NOMO-1 (cell line): ENCODE measurements at regions not wholly inside any gene's neighbourhood (a gene's known extent, or its start where the extent isn't known, plus 50 kb on each side); places are given as distances from the start of the nearest gene placed in this dataset.
"Not testable (repeated sequence)": the region's sequence is repeated elsewhere in the genome, so short reads cannot be mapped to it uniquely, and the experiment has no call there.

ENCODE experiments used
- DNase-seq, 2 experiments: peaks; one replicate each; lab custom pipeline; 2025; ENCODE audit not compliant: unreplicated experiment in 2 of 2; lab: John Stamatoyannopoulos, UW

DNA sequence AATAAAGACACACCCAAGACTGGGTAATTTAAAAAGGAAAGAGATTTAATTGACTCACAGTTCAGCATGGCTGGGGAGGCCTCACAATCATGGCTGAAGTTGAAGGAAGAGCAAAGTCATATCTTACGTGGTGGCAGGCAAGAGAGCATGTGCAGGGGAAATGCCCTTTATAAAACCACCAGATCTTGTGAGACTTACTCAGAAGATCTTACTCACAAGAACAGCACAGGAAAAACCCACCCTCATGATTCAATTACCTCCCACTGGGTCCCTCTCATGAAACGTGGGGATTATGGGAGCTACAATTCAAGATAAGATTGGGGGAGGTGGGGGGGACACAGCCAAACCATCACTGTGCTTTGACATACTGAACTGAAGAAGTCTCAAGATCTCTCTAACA lies 800.0 kb downstream of the TENT5A start:
- DNase-seq = not testable (repeated sequence)

DNA sequence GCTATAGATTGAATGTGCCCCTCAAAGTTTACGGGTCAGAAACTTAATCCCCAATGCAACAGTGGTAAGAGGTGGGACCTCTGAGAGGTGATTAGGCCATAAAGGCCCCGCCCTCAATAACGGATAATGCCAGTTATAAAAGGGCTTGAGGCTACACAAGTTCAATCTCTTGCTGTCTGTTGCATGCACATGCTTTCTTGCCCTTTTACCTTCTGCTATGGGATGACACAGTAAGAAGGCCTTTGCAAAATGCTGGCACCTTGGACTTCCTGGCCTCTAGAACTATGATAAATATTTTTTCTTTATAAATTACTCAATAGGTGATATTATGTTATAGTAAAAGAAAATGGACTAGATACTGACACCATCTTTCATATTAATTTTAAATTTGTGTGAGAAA lies 806.1 kb downstream of the TENT5A start:
- DNase-seq = no peak

DNA sequence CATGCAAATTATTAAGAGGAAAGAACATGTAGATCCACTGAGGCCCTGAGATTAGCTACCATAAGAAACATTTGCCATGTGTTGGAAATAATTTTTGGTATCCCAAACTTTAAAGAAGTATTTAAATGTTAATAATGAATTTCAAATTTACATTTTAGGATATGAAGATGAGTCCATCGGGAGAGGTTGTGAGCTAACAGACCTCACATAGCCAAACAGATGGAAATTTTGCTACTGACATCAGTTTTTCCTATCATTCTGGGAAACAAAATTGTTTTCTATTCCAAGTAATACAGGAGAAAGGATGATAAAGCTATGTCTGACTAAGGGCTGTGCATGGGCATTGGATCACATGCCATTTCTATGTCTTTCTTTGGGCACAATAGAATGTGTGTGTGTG lies 809.6 kb downstream of the TENT5A start:
- no peak for DNase-seq

DNA sequence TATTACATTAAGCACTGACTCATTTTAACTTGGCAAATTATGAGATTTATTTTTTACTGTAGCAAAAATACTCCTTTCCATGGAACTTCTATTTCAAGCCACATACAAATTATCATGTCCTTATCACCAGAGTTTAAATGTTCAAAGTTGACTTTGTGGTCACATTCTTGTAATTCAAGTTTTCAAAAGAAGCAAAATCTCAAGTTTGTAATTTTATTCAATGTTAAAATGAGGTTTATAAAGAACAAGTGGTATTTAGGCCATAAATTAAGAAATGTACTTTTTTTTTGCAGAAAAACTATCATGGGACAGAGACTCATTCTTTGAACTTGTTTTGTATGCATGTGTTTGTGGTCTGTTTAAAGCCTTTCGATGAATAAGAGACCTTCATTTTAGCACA lies 811.5 kb downstream of the TENT5A start:
- no peak for DNase-seq

DNA sequence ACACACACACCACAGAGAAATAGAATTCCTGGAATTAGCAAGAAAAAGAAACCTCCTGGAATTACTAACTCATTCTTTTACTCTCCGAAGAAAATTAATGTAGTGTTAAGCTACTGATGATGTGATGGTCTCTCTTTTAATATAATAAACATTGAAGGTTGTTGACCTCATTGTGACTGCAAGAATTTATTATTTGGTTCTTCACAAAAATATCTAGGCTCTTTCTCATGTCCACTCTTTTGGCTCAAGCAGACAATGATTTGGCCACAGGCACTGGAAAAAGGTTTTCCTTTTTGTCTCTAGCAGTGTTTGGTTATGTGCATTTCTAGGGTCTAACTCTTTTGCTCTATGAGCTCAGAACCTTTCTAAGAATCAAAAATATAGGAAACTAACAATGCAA lies 811.9 kb downstream of the TENT5A start:
- DNase-seq = no peak

DNA sequence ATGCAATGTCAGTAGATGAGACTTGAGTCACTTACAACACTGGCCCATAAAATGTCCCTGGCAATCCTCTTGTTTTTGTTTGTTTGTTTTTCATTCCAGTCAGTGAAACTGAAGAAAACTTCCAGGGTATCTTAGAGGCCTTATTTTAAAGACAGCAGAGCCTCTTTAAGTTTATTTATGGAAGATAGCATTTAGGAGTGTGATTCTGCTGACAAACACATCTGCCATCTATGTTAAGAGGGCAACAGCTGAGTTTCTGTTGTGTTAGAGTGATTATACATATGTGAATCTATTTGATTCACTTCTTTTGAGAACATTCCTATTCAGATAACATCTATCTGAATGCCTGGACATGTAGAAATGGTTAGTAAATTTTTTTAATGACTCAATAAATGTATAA lies 812.6 kb downstream of the TENT5A start:
- no peak for DNase-seq

DNA sequence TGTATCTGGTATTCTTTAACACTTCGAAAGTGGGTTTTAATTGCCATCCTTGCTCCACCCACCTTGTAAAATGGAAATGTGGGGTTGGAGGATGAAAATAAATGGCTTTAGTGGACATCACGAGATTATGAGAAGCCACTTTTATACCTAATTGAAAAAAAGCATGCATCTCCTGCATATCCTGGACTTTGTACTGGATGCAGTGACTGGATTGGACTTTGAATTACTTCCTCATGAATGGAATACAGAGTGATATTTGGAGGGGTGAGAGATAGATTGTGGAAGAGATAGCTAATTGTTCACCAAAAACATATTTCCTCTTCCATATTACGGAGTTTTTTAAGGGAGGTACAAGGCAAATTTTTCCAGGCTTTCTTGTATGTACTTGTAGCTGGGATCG lies 813.0 kb downstream of the TENT5A start:
- DNase-seq = no peak

DNA sequence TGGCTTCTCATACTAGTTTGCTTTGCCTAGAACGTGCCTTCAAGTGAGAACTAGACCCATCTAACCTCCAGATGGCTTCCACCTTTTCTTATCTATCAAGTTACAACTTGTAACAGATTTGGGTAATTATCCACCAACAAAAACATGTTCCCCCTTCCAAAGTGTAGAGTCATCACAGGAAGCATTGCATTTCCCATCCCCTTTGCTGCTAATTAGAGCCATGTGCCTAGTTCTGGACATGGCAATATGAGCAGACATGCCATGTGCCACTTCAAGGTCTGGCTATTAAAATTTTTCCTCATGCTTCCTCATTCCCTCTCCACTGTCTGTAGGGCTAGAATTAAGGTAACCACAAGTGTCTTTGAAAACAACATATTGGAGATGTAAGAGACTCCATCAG lies 814.4 kb downstream of the TENT5A start:
- DNase-seq = no peak

DNA sequence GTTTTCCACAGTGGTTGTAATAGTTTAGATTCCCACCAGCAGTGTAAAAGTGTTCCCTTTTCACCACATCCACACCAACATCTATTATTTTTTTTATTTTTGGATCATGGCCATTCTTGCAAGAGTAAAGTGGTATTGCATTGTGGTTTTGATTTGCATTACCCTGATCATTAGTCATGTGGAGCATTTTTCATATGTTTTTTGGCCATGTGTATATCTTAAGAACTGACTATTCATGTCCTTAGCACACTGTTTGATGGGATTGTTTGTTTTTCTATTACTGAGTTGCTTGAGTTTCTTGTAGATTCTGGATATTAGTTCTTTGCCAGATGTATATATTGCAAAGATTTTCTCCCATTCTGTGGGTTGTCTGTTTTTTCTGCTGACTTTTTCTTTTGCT lies 820.1 kb downstream of the TENT5A start:
- no peak for DNase-seq

DNA sequence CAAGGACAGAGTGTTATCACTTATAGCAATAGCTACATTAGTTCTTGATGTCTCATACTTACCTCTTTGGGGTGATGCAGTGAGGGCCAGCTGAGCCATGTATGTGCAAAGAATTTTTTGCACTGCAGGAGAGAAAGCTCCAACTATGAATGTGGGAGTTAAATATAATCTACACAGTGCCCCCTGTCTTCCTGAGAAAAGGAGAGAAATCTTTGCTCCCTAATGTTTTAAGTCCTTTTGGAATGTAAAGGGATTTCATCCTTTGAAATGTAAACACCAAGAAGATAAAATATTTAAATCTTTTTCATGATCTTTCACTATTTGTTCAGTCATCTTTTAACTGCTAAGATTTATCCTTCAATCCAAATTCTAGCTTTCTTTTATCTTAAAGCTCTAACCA lies 822.1 kb downstream of the TENT5A start:
- no peak for DNase-seq

DNA sequence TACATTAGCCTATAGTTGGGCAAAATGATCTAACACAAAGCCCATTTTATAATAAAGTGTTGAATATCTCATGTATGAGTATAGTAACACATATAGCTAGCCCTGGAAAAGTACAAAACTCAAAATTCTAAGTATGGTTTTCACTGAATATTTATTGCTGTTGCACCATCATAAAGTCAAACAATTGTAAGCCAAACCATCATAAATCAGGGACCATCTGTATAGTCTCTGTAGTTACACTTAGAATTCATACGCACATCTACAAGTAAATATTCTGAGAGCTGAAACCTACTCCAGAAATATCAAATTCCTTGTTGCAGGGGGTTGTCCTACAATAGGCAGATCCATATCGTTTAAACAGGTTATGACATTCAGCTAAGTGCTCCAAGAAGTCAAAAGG lies 817.3 kb downstream of the BCKDHB start:
- no peak for DNase-seq

DNA sequence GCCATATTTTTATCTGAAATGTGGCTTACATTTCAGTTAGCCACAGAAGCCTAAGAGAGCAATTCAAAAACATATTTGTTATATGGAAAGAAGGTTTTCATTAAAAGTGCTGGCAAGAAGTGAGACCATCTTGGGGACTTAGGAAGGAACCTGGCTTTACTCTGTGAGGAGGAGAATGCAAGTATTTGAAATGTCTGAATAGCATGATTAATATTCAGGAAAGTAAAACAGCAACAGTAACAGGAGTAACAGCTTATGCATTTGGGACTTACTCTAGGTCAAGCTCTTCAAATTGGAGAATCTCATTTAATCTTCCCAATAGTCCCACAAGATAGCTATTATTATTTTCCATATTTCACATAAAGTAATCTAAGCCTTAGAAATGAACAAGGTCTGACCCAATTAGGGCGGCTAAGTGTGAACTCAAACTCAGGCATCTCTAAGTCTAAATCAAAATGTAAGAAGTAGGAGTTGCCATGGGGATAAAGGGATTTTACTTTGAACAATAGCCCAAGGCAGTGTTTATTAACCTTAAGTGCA lies 816.5 kb downstream of the BCKDHB start:
- no peak for DNase-seq

DNA sequence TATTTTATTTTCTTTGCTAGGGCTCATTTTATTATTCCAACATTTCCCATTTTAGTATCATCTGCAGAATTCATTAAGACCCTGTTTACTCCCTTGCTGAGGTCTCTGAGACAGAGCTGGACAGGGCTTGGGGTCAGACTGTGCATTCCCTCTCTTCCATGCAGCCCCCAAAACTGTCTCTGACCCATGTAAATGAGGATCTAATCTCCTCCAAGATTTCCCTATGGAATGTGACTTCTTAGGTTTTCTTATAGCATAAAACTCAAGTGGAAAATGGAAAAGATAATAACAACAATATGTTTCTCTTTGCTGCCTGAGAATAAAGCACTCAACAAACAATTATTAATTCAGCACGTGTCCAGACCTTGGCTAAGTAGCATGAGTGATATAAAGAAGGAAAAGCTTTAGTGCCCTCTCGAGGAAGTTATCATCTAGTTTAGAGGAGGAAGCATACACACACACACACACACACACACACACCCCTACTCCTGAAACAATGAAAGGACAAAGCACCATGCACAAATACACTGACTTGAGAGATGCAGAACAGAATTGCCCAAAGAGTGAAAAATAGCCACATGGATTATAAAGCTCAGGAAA lies 815.5 kb downstream of the BCKDHB start:
- DNase-seq = no peak

DNA sequence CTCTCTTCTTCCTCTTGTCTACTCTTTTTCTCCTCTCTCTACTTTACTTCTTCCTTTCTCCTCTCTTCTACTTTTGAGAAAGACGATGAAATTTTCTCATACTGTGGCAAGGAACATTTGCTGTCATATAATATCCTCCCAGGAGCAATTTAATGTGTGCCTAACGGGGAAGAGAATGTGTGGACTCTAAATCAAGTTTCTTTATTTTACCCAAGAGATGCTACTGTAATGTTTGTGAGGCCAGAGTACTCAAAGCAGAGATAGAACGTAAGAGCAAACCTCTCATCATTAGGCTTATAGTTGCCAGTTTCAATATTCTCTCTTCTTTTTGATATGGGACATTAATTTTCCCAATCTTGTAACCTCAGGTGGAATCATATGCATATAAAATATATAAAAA lies 801.4 kb downstream of the BCKDHB start:
- DNase-seq = no peak

DNA sequence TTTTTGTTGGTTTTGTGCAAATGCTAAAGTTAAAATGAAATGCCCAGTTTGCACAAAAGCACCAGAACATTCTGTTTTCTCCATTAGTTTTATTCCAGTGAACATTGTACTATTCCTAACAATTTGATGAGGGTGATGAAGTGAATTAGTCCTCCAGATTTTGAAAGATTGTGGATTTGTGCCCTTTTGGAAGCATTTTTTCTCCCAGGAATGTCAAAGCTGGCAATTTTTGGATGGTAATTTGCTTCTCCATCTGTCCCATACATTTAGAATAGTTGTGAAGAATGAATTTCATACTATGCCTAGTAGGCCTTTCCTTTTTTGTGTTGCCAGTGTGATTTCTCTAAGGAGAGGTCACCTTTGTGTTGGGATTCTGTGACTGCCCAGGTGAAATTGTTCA lies 797.2 kb downstream of the BCKDHB start:
- DNase-seq = no peak

DNA sequence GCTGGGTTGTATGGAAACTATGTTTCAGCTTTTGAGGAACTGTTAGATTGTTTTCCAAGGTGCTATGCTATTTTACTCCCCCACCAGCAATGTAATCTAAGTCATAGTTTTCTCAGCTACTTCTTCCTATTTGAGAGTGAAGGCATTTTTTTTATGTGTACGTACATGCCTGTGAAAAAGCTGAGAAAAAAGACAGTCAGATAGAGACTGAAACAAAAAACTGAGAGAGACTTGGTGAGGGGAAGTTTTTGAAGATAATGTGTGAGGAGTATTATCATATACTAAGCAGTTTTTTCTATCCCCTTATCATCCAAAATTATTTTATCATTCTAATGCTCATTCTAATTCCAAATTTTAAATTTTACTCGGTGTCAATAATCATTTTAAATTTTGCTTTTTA lies 780.0 kb downstream of the BCKDHB start:
- no peak for DNase-seq

DNA sequence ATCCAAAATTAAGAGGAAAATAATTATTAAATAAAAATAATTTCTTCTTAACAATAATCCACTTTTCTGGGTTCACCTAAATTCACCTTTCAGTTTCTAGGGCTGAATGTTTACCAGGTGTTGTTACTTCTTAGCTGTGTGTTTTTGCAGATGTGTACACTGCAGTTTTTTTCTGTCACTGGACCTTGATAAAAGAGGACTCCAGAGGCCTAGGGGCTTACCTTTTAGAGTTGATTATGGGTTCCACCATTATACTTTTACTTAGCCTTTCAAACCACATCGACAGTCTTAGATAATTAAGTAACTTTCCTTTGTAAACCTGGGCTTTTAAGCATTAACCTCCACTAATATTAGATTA lies 766.5 kb downstream of the BCKDHB start:
- no peak for DNase-seq

DNA sequence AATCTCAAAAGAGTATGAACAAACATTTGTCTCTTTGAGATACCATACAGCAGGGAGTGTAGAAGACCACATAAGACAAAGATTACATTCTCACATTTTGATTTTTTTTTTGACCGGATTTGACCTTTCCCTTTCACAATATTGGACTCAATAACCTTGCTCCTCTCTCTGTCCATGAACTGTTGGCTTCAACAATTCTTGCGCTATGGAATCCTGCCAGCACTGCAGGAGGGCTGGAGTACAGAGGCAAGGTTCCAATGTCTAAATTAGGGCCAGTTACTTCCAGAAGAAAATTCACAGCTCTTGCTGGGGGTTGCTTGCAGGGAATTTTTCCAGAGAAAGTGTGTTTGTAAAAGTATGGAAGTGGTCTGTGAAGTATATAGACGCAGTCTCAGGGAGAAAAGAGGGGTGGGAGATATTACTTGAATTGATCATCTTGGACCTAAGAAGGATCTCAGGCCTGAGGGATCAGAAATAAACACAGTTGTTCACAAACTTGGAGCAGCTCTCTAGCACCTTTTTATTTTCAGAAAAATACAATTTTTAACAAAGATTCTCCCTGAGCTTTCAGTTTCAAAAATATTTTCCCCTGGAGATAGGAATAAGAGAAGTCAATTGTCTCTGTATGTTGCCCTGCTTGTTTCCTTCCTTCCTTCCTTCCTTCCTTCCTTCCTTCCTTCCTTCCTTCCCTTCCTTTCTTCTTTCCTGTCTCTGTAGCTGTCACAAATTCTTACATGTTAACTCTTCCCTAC lies 765.9 kb downstream of the BCKDHB start:
- DNase-seq = no peak

DNA sequence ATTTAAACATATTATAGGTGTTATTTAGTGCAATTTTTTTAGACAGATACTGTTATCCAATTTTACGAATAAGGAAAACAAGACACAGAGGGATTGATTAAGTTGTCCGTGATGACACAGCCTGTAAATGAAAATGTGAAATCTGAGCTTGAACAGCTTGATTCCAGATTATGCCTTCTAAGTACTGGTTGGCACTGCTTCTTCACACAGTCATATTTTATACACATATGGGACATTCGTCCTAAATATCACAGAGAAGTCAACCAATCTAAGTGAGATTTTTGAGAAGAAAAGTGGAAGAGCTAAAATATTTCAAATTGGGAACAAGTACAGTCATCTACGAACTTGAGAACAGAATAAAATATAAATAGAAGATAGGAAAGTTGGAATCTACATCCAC lies 756.3 kb downstream of the BCKDHB start:
- no peak for DNase-seq

DNA sequence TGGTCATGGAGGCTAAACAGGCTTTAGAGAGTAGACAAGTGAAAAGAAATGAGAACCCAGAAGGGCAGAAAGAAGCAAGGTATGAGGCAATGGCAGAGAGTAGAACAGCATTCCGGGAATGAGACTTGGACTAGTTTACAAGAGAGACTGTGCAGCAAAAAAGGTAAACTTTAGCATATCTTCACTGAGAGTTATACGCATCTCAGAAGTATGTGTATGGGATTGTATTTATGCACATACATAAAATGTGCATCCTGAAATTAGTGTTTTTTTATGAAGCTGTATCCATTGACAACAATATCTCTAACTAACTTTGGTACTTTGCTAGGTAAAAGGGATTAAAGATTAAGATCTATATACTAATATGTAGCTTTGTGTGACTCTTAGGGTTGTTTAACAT lies 753.6 kb downstream of the BCKDHB start:
- DNase-seq = no peak

DNA sequence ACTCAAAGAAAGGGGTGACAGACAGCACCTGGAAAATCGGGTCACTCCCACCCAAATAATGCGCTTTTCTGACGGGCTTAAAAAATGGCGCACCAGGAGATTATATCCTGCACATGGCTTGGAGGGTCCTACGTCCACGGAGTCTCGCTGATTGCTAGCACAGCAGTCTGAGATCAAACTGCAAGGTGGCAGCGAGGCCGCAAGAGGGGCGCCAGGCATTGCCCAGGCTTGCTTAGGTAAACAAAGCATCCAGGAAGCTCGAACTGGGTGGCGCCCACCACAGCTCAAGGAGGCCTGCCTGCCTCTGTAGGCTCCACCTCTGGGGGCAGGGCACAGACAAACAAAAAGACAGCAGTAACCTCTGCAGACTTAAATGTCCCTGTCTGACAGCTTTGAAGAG lies 741.5 kb downstream of the BCKDHB start:
- not testable (repeated sequence) for DNase-seq

DNA sequence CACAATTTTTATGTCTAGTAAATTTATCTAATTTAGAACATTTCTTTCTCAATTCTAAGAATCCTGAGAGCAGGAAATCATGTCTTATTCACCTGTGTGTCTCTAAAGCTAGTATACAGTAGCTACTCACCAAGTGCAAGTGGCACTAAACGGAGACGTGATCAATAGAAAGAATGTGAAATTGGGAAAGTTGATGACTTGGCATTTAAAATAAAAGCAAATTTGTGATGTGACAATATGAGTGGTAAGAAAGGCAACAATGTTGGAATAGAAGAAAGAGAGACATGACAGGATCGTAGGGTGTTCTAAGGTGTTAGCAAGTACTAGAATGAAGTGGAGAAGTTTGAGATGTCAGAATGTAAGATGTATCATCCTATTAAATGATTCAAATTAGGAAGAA lies 725.9 kb downstream of the BCKDHB start:
- no peak for DNase-seq

DNA sequence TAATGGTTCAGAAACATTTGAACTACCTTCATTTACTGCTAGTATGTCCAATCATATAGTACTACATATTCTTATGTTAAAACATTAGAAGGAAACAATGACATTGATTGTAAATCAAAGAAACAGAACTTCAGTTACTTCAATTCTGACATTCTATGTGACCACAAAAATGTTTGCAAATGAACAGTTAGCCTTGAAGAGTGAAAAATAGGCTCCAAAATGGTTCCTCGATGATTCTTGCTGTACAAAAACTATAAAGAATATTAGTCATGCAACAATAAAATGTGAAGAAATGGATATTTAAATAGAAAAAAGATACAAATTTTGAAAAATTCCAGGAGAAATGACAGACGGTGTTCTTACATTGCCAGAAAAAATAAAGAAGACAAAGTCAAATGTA lies 686.9 kb downstream of the BCKDHB start:
- no peak for DNase-seq
